B cell (primary cell): ENCODE measurements at regions not wholly inside any gene's neighbourhood (a gene's known extent, or its start where the extent isn't known, plus 50 kb on each side); places are given as distances from the start of the nearest gene placed in this dataset.

Experiments
- ATAC-seq: fragments of 200-7000 bp; cut with Tn5 transposase; one replicate; pipeline ENCODE4 v1.10.0; 2021; ENCODE audit warnings: low read depth, mild to moderate bottlenecking, moderate number of reproducible peaks, moderate library complexity
- CTCF ChIA-PET: fragments of 350-600 bp; sonication (Branson Sonifier 250); formaldehyde crosslinking; loops from one replicate; lab custom pipeline; 2021; ENCODE audit warnings: antibody characterized with exemption, inconsistent platforms; lab: Charles Lee
- POLR2A ChIA-PET: fragments of 350-600 bp; sonication (Branson Sonifier 250); formaldehyde crosslinking; loops from one replicate; lab custom pipeline; 2021; ENCODE audit warnings: antibody characterized with exemption; lab: Charles Lee
- DNase-seq: peaks from one replicate; pipeline ENCODE4 v3.0.0; 2013
- H2AFZ ChIP-seq: 2 replicates; pipeline ENCODE4 v1.6.1; 2012; ENCODE audit warnings: mild to moderate bottlenecking, low read depth, low read length; ENCODE audit not compliant: insufficient read depth, poor library complexity, severe bottlenecking
- H3K27ac ChIP-seq, 2 donors: 1 replicate in 1 of 2; 2 replicates in 1 of 2; pipeline ENCODE4 v1.5.1; 2012 to 2013; ENCODE audit warnings: low read length in 2 of 2, mild to moderate bottlenecking in 2 of 2, moderate library complexity in 1 of 2
- H3K27me3 ChIP-seq, 4 experiments: fragments of 200-600 bp in 1 of 4; sonication (generic) in 1 of 4; replicated peaks in 1 of 4; 1 replicate in 2 of 4; 2 replicates in 2 of 4; pipeline versions ENCODE4 v1.6.1 to v1.7.0; 2013 to 2016; ENCODE audit warnings: low read length in 3 of 4, mild to moderate bottlenecking in 2 of 4, mixed read lengths in 1 of 4, moderate library complexity in 1 of 4; ENCODE audit not compliant: insufficient read depth in 4 of 4, control insufficient read depth in 3 of 4; ENCODE audit errors: control extremely low read depth in 1 of 4
- H3K36me3 ChIP-seq, 2 experiments: replicated peaks in 1 of 2; 1 replicate in 1 of 2; 2 replicates in 1 of 2; pipeline versions ENCODE4 v1.6.1 to v1.7.1; 2013; ENCODE audit warnings: low read length in 1 of 2; ENCODE audit not compliant: insufficient read depth in 2 of 2, control insufficient read depth in 1 of 2; ENCODE audit errors: control extremely low read depth in 1 of 2, extremely low read depth in 1 of 2
- H3K4me1 ChIP-seq, 2 donors: fragments of 200-600 bp in 1 of 2; sonication (generic) in 1 of 2; 1 replicate in 1 of 2; 2 replicates in 1 of 2; pipeline versions ENCODE4 v1.5.1 to v1.6.1; 2013 to 2017; ENCODE audit warnings: low read length in 2 of 2; ENCODE audit not compliant: control insufficient read depth in 2 of 2, insufficient read depth in 2 of 2
- H3K4me2 ChIP-seq: replicated peaks from 2 replicates; pipeline ENCODE3; 2012; ENCODE audit warnings: mild to moderate bottlenecking, low read depth, low read length; ENCODE audit not compliant: poor library complexity, severe bottlenecking
- H3K4me3 ChIP-seq, 5 experiments: fragments of 200-600 bp in 1 of 5; sonication (generic) in 1 of 5; 1 replicate in 3 of 5; 2 replicates in 2 of 5; pipeline versions ENCODE4 v1.5.1 to v1.7.0; 2011 to 2016; ENCODE audit warnings: low read length in 4 of 5, mild to moderate bottlenecking in 4 of 5, low read depth in 2 of 5, control low read depth in 1 of 5, moderate library complexity in 1 of 5; ENCODE audit not compliant: insufficient read depth in 1 of 5; ENCODE audit errors: control extremely low read depth in 1 of 5, extremely low read depth in 1 of 5
- H3K79me2 ChIP-seq: fragments of 200-600 bp; sonication (generic); one replicate; pipeline ENCODE4 v1.6.0; 2016; ENCODE audit warnings: low read length; ENCODE audit not compliant: control insufficient read depth, insufficient read depth
- H3K9ac ChIP-seq: fragments of 200-600 bp; sonication (generic); 2 replicates; pipeline ENCODE4 v1.6.1; 2017; ENCODE audit warnings: mild to moderate bottlenecking, low read length, moderate library complexity
- H3K9me3 ChIP-seq, 3 donors: one replicate each; pipeline versions ENCODE4 v1.6.1 to v1.7.1; 2013; ENCODE audit warnings: low read length in 2 of 3; ENCODE audit not compliant: control insufficient read depth in 2 of 3, insufficient read depth in 1 of 3; ENCODE audit errors: control extremely low read depth in 1 of 3
- H4K20me1 ChIP-seq: 2 replicates; pipeline ENCODE4 v1.6.0; 2012; ENCODE audit warnings: mild to moderate bottlenecking, low read length; ENCODE audit not compliant: insufficient read depth, control insufficient read depth, poor library complexity, severe bottlenecking
- H3K27ac Mint-ChIP-seq: one replicate; pipeline ENCODE4 v1.8.0; 2021; ENCODE audit warnings: mixed read lengths
- H3K27me3 Mint-ChIP-seq: one replicate; pipeline ENCODE4 v1.8.0; 2021; ENCODE audit warnings: mixed read lengths
- H3K4me1 Mint-ChIP-seq: one replicate; pipeline ENCODE4 v1.8.0; 2021; ENCODE audit warnings: mixed read lengths
- H3K4me3 Mint-ChIP-seq: one replicate; pipeline ENCODE4 v1.8.0; 2021; ENCODE audit warnings: mixed read lengths
- H3K9me3 Mint-ChIP-seq: one replicate; pipeline ENCODE4 v1.8.0; 2022; ENCODE audit warnings: mixed read lengths; ENCODE audit not compliant: insufficient read depth
- CTCF ChIP-seq: fragments of 200-600 bp; IDR thresholded peaks from one replicate; pipeline ENCODE4 v1.8.0; 2022; ENCODE audit warnings: antibody characterized with exemption, mild to moderate bottlenecking
- EZH2 ChIP-seq: IDR thresholded peaks from 2 replicates; pipeline ENCODE4 v1.6.1; 2012; ENCODE audit warnings: borderline replicate concordance, low read depth, mild to moderate bottlenecking, moderate library complexity, low read length; ENCODE audit not compliant: insufficient read depth, poor library complexity, severe bottlenecking
- WGBS: methylation state at CpG from one replicate; pipeline ENCODE4 v1.1.5; 2013; ENCODE audit warnings: missing lambda C conversion rate; ENCODE audit not compliant: insufficient coverage; 5-methylcytosine and 5-hydroxymethylcytosine counted together
- intact Hi-C: fragments of 100-400 bp; cut with micrococcal nuclease; formaldehyde crosslinking; loops from one replicate; pipeline ENCODE4 v1.10.0; 2022

GRCh38 chr4:163762741-163763140 is 268.3 kb downstream of the TMA16 start:
- Histone ChIP-seq H4K20me1 (no peaks in the 10 kb centered on the region), H3K27ac (no peak overlapping the region), H3K4me2 (no peak overlapping the region), H3K4me1 (no peaks in the 10 kb centered on the region), H3K9me3 (no peaks in the 10 kb centered on the region), H3K9ac (no peak overlapping the region), H3K4me3 (no peak overlapping the region), H3K27me3 (peaks cover 0 to 18% (median 3%) of the 10 kb centered on the region in 4 experiments), H2AFZ (no peak overlapping the region), H3K36me3 (no peaks in the 10 kb centered on the region), H3K79me2 (no peaks in the 10 kb centered on the region)
- no peak for TF ChIP-seq CTCF
- TF ChIP-seq EZH2: no peak
- H3K27me3 Mint-ChIP-seq: peaks cover 4% of the 10 kb centered on the region
- no peaks in the 10 kb centered on the region for H3K4me1 Mint-ChIP-seq
- ChIA-PET CTCF (no interaction called here), POLR2A (no interaction called here)
- H3K4me3 Mint-ChIP-seq: no peak overlapping the region
- no peak overlapping the region for H3K27ac Mint-ChIP-seq
- H3K9me3 Mint-ChIP-seq: no peaks in the 10 kb centered on the region
- DNase-seq (no peak), ATAC-seq (no peak)
- intact Hi-C loops: no loop called here
- no CpG with 5 or more reads among the region's 1 CpG for WGBS

DNA sequence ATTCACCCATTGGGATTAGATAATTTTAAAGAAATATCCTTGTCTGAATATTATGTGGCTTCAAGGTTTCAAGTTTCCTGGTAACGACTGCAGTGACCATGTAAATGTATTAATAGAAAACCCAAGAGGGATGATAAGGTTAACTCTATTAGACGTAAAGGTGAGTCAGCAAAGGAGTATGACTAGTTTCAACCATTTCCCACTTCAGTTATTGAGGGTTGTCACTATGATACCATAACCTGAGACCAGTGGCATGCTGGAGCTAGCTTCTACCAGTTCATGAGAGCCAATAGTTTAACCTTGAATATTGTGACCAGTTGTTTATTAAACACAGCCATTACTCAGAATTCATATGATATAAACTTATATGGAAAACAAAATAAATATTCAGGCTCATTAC is 270.1 kb downstream of the TMA16 start:
- ATAC-seq: no peak
- Histone ChIP-seq H3K4me1 (no peaks in the 10 kb centered on the region), H2AFZ (no peak overlapping the region), H3K79me2 (no peaks in the 10 kb centered on the region), H3K27me3 (peaks cover 0 to 18% (median 3%) of the 10 kb centered on the region in 4 experiments), H3K27ac (no peak overlapping the region), H3K36me3 (no peaks in the 10 kb centered on the region), H4K20me1 (no peaks in the 10 kb centered on the region), H3K9ac (no peak overlapping the region), H3K4me2 (no peak overlapping the region), H3K4me3 (no peak overlapping the region), H3K9me3 (no peaks in the 10 kb centered on the region)
- no peak overlapping the region for H3K4me3 Mint-ChIP-seq
- H3K27me3 Mint-ChIP-seq: peaks cover 9% of the 10 kb centered on the region
- no peak overlapping the region for H3K27ac Mint-ChIP-seq
- H3K9me3 Mint-ChIP-seq: no peaks in the 10 kb centered on the region
- CTCF ChIA-PET: interaction anchor here (1.6 kb wide), 1 partner anchor 11 kb away, joined by 3 read pairs; no protein-coding TSS in a partner anchor
- H3K4me1 Mint-ChIP-seq: no peaks in the 10 kb centered on the region
- no peak for TF ChIP-seq EZH2
- no peak for TF ChIP-seq CTCF
- intact Hi-C loops: no loop called here
- DNase-seq: no peak
- WGBS: 57% methylated on average over 1 of the region's 2 CpGs
- POLR2A ChIA-PET: no interaction called here
